ENCODE measurements at regions not wholly inside any gene's neighbourhood (a gene's known extent, or its start where the extent isn't known, plus 50 kb on each side); places are given as distances from the start of the nearest gene placed in this dataset.

DNA sequence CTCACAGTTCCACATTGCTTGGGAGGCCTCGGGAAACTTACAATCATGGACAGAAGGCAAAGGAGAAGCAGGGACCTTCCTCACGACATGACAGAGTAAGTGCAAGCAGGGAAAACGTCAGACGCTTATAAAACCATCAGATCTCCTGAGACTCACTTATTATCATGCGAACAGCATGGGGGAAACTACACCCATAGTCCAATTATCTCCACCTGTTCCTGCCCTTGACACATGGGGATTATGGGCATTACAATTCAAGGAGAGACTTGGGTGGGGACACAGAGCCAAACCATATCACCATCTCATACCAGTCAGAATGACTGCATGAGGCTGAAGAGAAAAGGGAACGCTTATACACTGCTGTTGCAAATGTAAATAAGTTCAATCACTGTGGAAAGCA, 1066.9 kb upstream of the PCDH7 start:
- no peak for DNase-seq (ENCODE audit: low spot score)
- TF ChIP-seq, protein P1, sequence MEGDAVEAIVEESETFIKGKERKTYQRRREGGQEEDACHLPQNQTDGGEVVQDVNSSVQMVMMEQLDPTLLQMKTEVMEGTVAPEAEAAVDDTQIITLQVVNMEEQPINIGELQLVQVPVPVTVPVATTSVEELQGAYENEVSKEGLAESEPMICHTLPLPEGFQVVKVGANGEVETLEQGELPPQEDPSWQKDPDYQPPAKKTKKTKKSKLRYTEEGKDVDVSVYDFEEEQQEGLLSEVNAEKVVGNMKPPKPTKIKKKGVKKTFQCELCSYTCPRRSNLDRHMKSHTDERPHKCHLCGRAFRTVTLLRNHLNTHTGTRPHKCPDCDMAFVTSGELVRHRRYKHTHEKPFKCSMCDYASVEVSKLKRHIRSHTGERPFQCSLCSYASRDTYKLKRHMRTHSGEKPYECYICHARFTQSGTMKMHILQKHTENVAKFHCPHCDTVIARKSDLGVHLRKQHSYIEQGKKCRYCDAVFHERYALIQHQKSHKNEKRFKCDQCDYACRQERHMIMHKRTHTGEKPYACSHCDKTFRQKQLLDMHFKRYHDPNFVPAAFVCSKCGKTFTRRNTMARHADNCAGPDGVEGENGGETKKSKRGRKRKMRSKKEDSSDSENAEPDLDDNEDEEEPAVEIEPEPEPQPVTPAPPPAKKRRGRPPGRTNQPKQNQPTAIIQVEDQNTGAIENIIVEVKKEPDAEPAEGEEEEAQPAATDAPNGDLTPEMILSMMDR (IDR thresholded peaks at IDR 0.05; ENCODE audit: extremely low read depth, missing control alignments), result no peak

DNA sequence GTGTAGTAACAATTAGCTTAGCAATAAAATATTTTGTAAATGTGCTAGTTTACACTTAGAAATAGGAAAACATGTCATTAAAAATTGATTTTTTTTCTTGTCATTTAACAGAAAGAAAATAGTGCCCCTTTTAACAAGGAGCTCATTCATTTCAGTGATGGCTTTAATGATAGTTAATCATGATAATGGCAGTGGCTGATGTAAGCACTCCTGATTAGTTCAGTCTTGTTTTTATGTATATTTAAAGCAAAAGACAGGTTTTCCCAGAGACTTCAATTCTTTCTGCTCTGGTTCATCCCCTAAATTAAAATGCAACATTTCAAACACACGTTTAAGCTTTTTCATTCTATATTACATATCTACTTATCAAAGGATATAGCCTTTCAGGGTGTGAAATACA, 1039.5 kb upstream of the PCDH7 start:
- DNase-seq (ENCODE audit: low spot score), result no peak
- TF ChIP-seq, protein P1 (IDR thresholded peaks at IDR 0.05; ENCODE audit: extremely low read depth, missing control alignments), result no peak

DNA sequence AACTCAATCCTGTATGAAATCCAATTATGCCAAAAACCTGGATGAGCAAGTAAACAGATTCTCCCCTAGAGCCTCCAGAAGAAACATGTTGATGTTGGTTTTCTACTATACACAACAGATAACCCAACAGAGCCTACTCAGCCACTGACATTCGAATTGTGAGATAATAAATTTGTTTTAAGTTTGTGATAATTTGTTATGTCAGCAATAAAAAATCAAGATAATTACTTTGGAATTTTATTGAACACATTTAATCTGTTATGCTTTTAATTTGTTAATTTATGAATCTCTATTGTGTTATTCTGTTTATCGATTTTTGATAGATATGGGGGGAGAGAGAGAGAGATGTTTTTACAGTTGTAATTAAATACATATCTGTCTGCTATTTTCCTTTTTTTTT, 1016.1 kb upstream of the PCDH7 start:
- TF ChIP-seq, protein P1 (IDR thresholded peaks at IDR 0.05; ENCODE audit: extremely low read depth, missing control alignments), result no peak
- no peak for DNase-seq (ENCODE audit: low spot score)

DNA sequence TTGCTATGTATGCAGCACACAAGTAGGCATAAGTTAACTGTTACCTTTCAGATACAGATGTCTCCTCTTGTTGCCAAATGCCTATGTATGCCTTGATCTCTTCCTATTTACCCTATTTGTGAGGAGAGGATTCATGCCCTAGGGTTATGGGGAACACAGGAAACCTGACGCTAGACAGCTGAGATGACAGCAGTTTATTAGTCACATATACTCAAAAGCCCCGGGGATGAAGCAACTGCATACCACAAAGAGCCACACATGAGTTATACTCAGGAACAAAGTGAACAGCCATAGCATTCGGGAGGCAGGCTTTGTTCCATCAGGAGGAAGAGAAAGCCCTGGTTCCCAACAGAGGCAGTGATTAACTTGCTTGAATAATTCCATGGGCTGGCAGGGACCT, 1011.7 kb upstream of the PCDH7 start:
- TF ChIP-seq, protein P1 (IDR thresholded peaks at IDR 0.05; ENCODE audit: extremely low read depth, missing control alignments), result no peak
- no peak for DNase-seq (ENCODE audit: low spot score)

DNA sequence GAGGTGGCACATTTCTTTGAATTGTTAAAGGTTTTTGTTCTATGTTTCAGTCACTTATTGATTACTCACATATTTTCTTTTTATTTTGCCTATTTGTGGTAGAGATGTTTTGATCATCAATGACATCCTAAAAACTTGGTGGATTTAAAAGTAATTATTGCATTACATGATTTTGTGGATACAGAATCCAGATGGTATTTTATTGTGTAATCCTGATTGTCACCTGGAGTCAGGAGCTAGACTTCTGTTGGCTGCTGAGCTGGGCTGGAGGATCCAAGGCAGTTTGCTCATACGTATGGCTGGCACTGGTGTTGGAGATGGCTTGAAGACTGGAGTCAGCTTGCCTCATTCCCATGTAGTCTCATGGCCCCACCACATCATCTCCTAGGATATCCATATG, 1009.6 kb upstream of the PCDH7 start:
- no peak for DNase-seq (ENCODE audit: low spot score)
- TF ChIP-seq, protein P1 (IDR thresholded peaks at IDR 0.05; ENCODE audit: extremely low read depth, missing control alignments), result no peak

DNA sequence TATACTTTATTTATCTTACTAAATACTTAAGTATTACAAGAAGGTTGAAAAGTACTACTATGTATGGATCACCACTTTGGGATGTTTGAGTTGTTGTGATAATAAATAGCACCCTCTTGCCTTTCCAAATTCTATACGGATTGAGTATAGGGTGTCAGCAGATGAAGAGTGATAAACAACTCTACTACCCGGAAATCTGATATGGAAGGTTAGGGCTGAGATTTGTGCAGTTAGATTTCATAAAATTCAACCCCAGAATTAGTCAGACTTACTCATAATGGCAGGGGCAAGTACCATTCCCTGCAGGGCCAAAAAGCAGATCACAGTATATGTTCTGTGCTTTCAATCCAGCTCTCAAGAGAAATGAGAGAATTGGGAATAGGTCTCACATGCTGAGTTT, 1008.9 kb upstream of the PCDH7 start:
- no peak for DNase-seq (ENCODE audit: low spot score)
- TF ChIP-seq, protein P1 (IDR thresholded peaks at IDR 0.05; ENCODE audit: extremely low read depth, missing control alignments), result no peak

DNA sequence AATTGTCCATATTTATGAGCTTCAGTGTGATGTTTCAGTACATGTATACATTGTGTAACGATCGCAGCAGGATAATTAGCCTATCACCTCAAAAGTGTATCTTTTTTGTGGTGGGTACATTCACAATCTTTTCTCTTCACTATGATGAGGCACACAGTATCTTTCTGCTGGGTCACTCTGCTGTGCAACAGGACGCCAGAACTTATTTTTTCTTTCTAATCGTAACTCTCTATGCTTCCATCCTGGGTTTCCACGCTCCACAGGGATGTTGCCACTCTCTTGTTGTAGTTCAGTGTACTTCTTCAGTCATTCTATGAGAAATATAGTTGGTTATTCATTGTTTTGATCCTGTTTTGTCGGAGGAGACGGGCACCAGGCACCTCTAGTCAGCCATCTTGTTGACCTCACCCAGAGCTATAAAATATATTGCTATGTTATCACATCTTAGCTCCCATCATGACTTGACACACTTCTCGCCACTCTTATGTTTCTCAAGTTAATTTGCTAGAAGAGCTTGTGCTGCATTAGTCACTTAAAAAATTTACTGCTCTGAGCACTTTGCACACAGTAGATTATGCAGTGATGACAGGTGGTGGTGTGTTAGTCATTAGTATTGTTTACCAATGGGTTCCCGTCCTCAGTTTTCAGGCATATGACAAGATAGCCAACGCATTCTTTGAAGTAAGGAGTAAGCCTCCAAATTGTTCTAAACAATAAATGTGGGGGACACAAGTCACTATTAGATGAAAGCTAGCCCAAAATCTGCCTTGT, 1002.7 kb upstream of the PCDH7 start:
- DNase-seq (ENCODE audit: low spot score), result no peak
- TF ChIP-seq, protein P1 (IDR thresholded peaks at IDR 0.05; ENCODE audit: extremely low read depth, missing control alignments), result no peak

Measured in GM20000 (cell line).